Liver (tissue), 8 donors: ENCODE measurements at regions not wholly inside any gene's neighbourhood (a gene's known extent, or its start where the extent isn't known, plus 50 kb on each side); places are given as distances from the start of the nearest gene placed in this dataset.

Experiments
- DNase-seq: peaks from one replicate; pipeline ENCODE4 v3.0.0-alpha.2; 2017; ENCODE audit warnings: low spot score
- H3K27ac ChIP-seq, 2 donors: one replicate each; pipeline ENCODE4 v1.7.0; 2013; ENCODE audit warnings: inconsistent platforms in 2 of 2, low read length in 2 of 2, control low read depth in 1 of 2, low read depth in 1 of 2, mild to moderate bottlenecking in 1 of 2
- H3K27me3 ChIP-seq, 4 donors: one replicate each; pipeline versions ENCODE4 v1.6.1 to v1.7.0; 2013; ENCODE audit warnings: low read length in 3 of 4, inconsistent platforms in 1 of 4, mild to moderate bottlenecking in 1 of 4, moderate library complexity in 1 of 4; ENCODE audit not compliant: control insufficient read depth in 4 of 4, insufficient read depth in 4 of 4
- H3K36me3 ChIP-seq, 4 donors: one replicate each; pipeline versions ENCODE4 v1.6.1 to v1.7.0; 2013; ENCODE audit warnings: low read length in 3 of 4, mild to moderate bottlenecking in 3 of 4, low read depth in 1 of 4, moderate library complexity in 1 of 4; ENCODE audit not compliant: control insufficient read depth in 4 of 4, insufficient read depth in 3 of 4
- H3K4me1 ChIP-seq, 4 donors: one replicate each; pipeline versions ENCODE4 v1.6.1 to v1.7.0; 2013; ENCODE audit warnings: low read length in 3 of 4, mild to moderate bottlenecking in 3 of 4, moderate library complexity in 1 of 4; ENCODE audit not compliant: control insufficient read depth in 4 of 4, insufficient read depth in 4 of 4
- H3K4me3 ChIP-seq, 3 donors: one replicate each; pipeline versions ENCODE4 v1.6.1 to v1.7.0; 2013; ENCODE audit warnings: low read length in 3 of 3, control low read depth in 1 of 3, low read depth in 1 of 3, mild to moderate bottlenecking in 1 of 3
- H3K9ac ChIP-seq, 2 donors: one replicate each; pipeline ENCODE4 v1.7.0; 2013; ENCODE audit warnings: low read length in 2 of 2, mild to moderate bottlenecking in 2 of 2, moderate library complexity in 2 of 2, control low read depth in 1 of 2, low read depth in 1 of 2
- H3K9me3 ChIP-seq, 4 donors: one replicate each; pipeline versions ENCODE4 v1.6.1 to v1.7.0; 2013; ENCODE audit warnings: low read length in 3 of 4; ENCODE audit not compliant: control insufficient read depth in 4 of 4
- ATF3 ChIP-seq: IDR thresholded peaks from 2 replicates; pipeline ENCODE4 v1.6.1; 2016; ENCODE audit warnings: antibody characterized with exemption
- CTCF ChIP-seq: fragments of 150-350 bp; IDR thresholded peaks from 2 replicates; pipeline ENCODE4 v1.5.1; 2017; ENCODE audit warnings: improper control_type of control experiment, low read depth, low read length; ENCODE audit not compliant: missing input control
- EGR1 ChIP-seq, 2 donors: IDR thresholded peaks; 2 replicates each; pipeline ENCODE4 v1.6.1; 2016 to 2018; ENCODE audit warnings: antibody characterized with exemption in 2 of 2, low read depth in 2 of 2
- FOXA1 ChIP-seq: IDR thresholded peaks from 2 replicates; pipeline ENCODE4 v1.6.1; 2016; ENCODE audit warnings: antibody characterized with exemption
- FOXA2 ChIP-seq: IDR thresholded peaks from 2 replicates; pipeline ENCODE4 v1.6.1; 2016; ENCODE audit warnings: antibody characterized with exemption
- HNF4A ChIP-seq, 2 donors: conservative IDR thresholded peaks; 2 replicates each; pipeline ENCODE4 v1.6.1; 2016; ENCODE audit warnings: antibody characterized with exemption in 2 of 2, mild to moderate bottlenecking in 2 of 2
- HNF4G ChIP-seq: IDR thresholded peaks from 2 replicates; pipeline ENCODE4 v1.6.1; 2016; ENCODE audit warnings: antibody characterized with exemption
- JUND ChIP-seq, 2 donors: IDR thresholded peaks; 2 replicates each; pipeline ENCODE4 v1.6.1; 2016; ENCODE audit warnings: antibody characterized with exemption in 2 of 2
- MAX ChIP-seq: IDR thresholded peaks from 2 replicates; pipeline ENCODE4 v1.6.1; 2016; ENCODE audit warnings: antibody characterized with exemption
- NR2F2 ChIP-seq: IDR thresholded peaks from 2 replicates; pipeline ENCODE4 v1.6.1; 2016; ENCODE audit warnings: antibody characterized with exemption
- RAD21 ChIP-seq, 2 donors: IDR thresholded peaks; 2 replicates each; pipeline ENCODE4 v1.6.1; 2016; ENCODE audit warnings: antibody characterized with exemption in 2 of 2, mild to moderate bottlenecking in 2 of 2
- RXRA ChIP-seq, 2 donors: IDR thresholded peaks; 2 replicates each; pipeline ENCODE4 v1.6.1; 2017 to 2018; ENCODE audit warnings: antibody characterized with exemption in 2 of 2, mild to moderate bottlenecking in 1 of 2
- SP1 ChIP-seq: IDR thresholded peaks from 2 replicates; pipeline ENCODE4 v1.6.1; 2018; ENCODE audit warnings: antibody characterized with exemption, mild to moderate bottlenecking
- TAF1 ChIP-seq: conservative IDR thresholded peaks from 2 replicates; pipeline ENCODE4 v1.6.1; 2016; ENCODE audit warnings: antibody characterized with exemption, mild to moderate bottlenecking
- YY1 ChIP-seq: IDR thresholded peaks from 2 replicates; pipeline ENCODE4 v1.6.1; 2016; ENCODE audit warnings: antibody characterized with exemption, mild to moderate bottlenecking
- ZBTB33 ChIP-seq: IDR thresholded peaks from 2 replicates; pipeline ENCODE4 v1.6.1; 2016; ENCODE audit warnings: antibody characterized with exemption
- WGBS: extraction: QIAGEN DNeasy Blood & Tissue Kit; methylation state at CpG from one replicate; pipeline ENCODE4 v1.1.7; 2013; 5-methylcytosine and 5-hydroxymethylcytosine counted together
- donor health status: healthy.
- donor health status: healthy.
- donor health status: healthy.
- donor health status: healthy.
- donor health status: healthy.

- WGBS = 73% methylated on average over 3 of the region's 3 CpGs
- Histone ChIP-seq H3K9me3 (no peaks in the 10 kb centered on the region), H3K27me3 (no peaks in the 10 kb centered on the region), H3K27ac (no peak overlapping the region), H3K9ac (no peak overlapping the region), H3K36me3 (no peaks in the 10 kb centered on the region), H3K4me1 (no peaks in the 10 kb centered on the region), H3K4me3 (no peak overlapping the region)
- no peak for DNase-seq
- TF ChIP-seq EGR1 (IDR thresholded peaks at IDR 0.05; ENCODE audit: low read depth in 2 of 2) (no peak), CTCF (no peak), RAD21 (IDR thresholded peaks at IDR 0.05) (no peak), HNF4A (conservative IDR thresholded peaks at IDR 0.05) (no peak), NR2F2 (no peak), ZBTB33 (no peak), FOXA1 (no peak), JUND (IDR thresholded peaks at IDR 0.05) (no peak)
Measured at GRCh38 chrX:118189628-118190027, 73.0 kb upstream of the KLHL13 start.

GRCh38 chrX:118197730-118198129 lies 81.1 kb upstream of the KLHL13 start:
- TF ChIP-seq FOXA1 (no peak), RAD21 (IDR thresholded peaks at IDR 0.05) (no peak), FOXA2 (no peak), ZBTB33 (no peak), JUND (IDR thresholded peaks at IDR 0.05) (no peak), TAF1 (no peak), RXRA (IDR thresholded peaks at IDR 0.05) (no peak), SP1 (no peak), YY1 (no peak), MAX (no peak), ATF3 (no peak), HNF4G (no peak)
- no peaks in the 10 kb centered on the region for H3K36me3 ChIP-seq
- WGBS = 92% methylated on average over 1 of the region's 1 CpG
- H3K27me3 ChIP-seq = no peaks in the 10 kb centered on the region
- H3K4me1 ChIP-seq = no peaks in the 10 kb centered on the region
- no peak overlapping the region for H3K9ac ChIP-seq
- DNase-seq = no peak
- no peak overlapping the region for H3K27ac ChIP-seq
- peaks cover 0 to 1% (median 0%) of the 10 kb centered on the region in 4 donors for H3K9me3 ChIP-seq
- H3K4me3 ChIP-seq = no peak overlapping the region
